ENCODE measurements at regions not wholly inside any gene's neighbourhood (a gene's known extent, or its start where the extent isn't known, plus 50 kb on each side); places are given as distances from the start of the nearest gene placed in this dataset.

GRCh38 chr5:157978061-157978460 is 119.1 kb upstream of the CLINT1 start:
- TF ChIP-seq, protein P1, sequence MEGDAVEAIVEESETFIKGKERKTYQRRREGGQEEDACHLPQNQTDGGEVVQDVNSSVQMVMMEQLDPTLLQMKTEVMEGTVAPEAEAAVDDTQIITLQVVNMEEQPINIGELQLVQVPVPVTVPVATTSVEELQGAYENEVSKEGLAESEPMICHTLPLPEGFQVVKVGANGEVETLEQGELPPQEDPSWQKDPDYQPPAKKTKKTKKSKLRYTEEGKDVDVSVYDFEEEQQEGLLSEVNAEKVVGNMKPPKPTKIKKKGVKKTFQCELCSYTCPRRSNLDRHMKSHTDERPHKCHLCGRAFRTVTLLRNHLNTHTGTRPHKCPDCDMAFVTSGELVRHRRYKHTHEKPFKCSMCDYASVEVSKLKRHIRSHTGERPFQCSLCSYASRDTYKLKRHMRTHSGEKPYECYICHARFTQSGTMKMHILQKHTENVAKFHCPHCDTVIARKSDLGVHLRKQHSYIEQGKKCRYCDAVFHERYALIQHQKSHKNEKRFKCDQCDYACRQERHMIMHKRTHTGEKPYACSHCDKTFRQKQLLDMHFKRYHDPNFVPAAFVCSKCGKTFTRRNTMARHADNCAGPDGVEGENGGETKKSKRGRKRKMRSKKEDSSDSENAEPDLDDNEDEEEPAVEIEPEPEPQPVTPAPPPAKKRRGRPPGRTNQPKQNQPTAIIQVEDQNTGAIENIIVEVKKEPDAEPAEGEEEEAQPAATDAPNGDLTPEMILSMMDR (IDR thresholded peaks at IDR 0.05): no peak
- Mint-ChIP-seq H3K9me3 (no peaks in the 10 kb centered on the region), H3K4me3 (no peak overlapping the region), H3K27me3 (peaks cover 18% of the 10 kb centered on the region), H3K4me1 (ENCODE audit: low read depth) (no peaks in the 10 kb centered on the region), H3K27ac (no peak overlapping the region), H3K36me3 (ENCODE audit: low read depth) (no peaks in the 10 kb centered on the region)
- no peak overlapping the region for H3K27ac ChIP-seq (ENCODE audit: low read depth in 1 of 2, low read length in 2 of 2)
- ATAC-seq (ENCODE audit: poor library complexity): no peak
- H3K27me3 ChIP-seq (ENCODE audit: control insufficient read depth in 1 of 2, insufficient read depth in 2 of 2, low read length in 2 of 2): peaks cover 0 to 2% of the 10 kb centered on the region in 2 experiments
- CTCF ChIA-PET: no interaction called here
- H3K9me3 ChIP-seq (ENCODE audit: control insufficient read depth in 1 of 2, insufficient read depth in 1 of 2, low read length in 2 of 2): no peaks in the 10 kb centered on the region
- H3K4me3 ChIP-seq (ENCODE audit: low read length): no peak overlapping the region
- intact Hi-C loops (cut with DNase I, micrococcal nuclease): no loop called here
- no peaks in the 10 kb centered on the region for H3K36me3 ChIP-seq (ENCODE audit: insufficient read depth, low read length)
- DNase-seq: no peak
- H3K4me1 ChIP-seq (ENCODE audit: insufficient read depth, low read length): no peaks in the 10 kb centered on the region
- POLR2A ChIA-PET: no interaction called here

- CTCF ChIA-PET: no interaction called here
- Mint-ChIP-seq H3K9me3 (no peaks in the 10 kb centered on the region), H3K27me3 (peaks cover 18% of the 10 kb centered on the region), H3K27ac (no peak overlapping the region), H3K36me3 (ENCODE audit: low read depth) (no peaks in the 10 kb centered on the region), H3K4me1 (ENCODE audit: low read depth) (no peaks in the 10 kb centered on the region), H3K4me3 (no peak overlapping the region)
- Histone ChIP-seq H3K9me3 (ENCODE audit: control insufficient read depth in 1 of 2, insufficient read depth in 1 of 2, low read length in 2 of 2) (no peaks in the 10 kb centered on the region), H3K4me3 (ENCODE audit: low read length) (no peak overlapping the region), H3K4me1 (ENCODE audit: insufficient read depth, low read length) (no peaks in the 10 kb centered on the region), H3K36me3 (ENCODE audit: insufficient read depth, low read length) (no peaks in the 10 kb centered on the region), H3K27ac (ENCODE audit: low read depth in 1 of 2, low read length in 2 of 2) (no peak overlapping the region), H3K27me3 (ENCODE audit: control insufficient read depth in 1 of 2, insufficient read depth in 2 of 2, low read length in 2 of 2) (peaks cover 0 to 2% of the 10 kb centered on the region in 2 experiments)
- POLR2A ChIA-PET: no interaction called here
- no peak for ATAC-seq (ENCODE audit: poor library complexity)
- no peak for DNase-seq
- intact Hi-C loops (cut with DNase I, micrococcal nuclease): no loop called here
- TF ChIP-seq, protein P1 (IDR thresholded peaks at IDR 0.05): no peak
Observed at GRCh38 chr5:157976429-157976828, 117.5 kb upstream of the CLINT1 start.

- POLR2A ChIA-PET: no interaction called here
Observed at GRCh38 chr5:157972579-157972978, 113.6 kb upstream of the CLINT1 start.

More at GRCh38 chr5:157972579-157972978, 113.6 kb upstream of the CLINT1 start:
- no peak overlapping the region for H3K4me3 ChIP-seq (ENCODE audit: low read length)
- intact Hi-C loops (cut with DNase I, micrococcal nuclease): no loop called here
- Mint-ChIP-seq H3K27ac (no peak overlapping the region), H3K27me3 (peaks cover 15% of the 10 kb centered on the region), H3K36me3 (ENCODE audit: low read depth) (no peaks in the 10 kb centered on the region), H3K4me1 (ENCODE audit: low read depth) (no peaks in the 10 kb centered on the region), H3K4me3 (no peak overlapping the region), H3K9me3 (no peaks in the 10 kb centered on the region)
- H3K27ac ChIP-seq (ENCODE audit: low read depth in 1 of 2, low read length in 2 of 2): no peak overlapping the region
- DNase-seq (no peak), ATAC-seq (ENCODE audit: poor library complexity) (no peak)
- CTCF ChIA-PET: interaction anchor here (1.1 kb wide), 1 partner anchor 24 kb away, joined by 4 read pairs; no protein-coding TSS in a partner anchor
- TF ChIP-seq, protein P1 (IDR thresholded peaks at IDR 0.05): no peak
- no peaks in the 10 kb centered on the region for H3K4me1 ChIP-seq (ENCODE audit: insufficient read depth, low read length)
- no peaks in the 10 kb centered on the region for H3K27me3 ChIP-seq (ENCODE audit: control insufficient read depth in 1 of 2, insufficient read depth in 2 of 2, low read length in 2 of 2)
- no peaks in the 10 kb centered on the region for H3K9me3 ChIP-seq (ENCODE audit: control insufficient read depth in 1 of 2, insufficient read depth in 1 of 2, low read length in 2 of 2)
- no peaks in the 10 kb centered on the region for H3K36me3 ChIP-seq (ENCODE audit: insufficient read depth, low read length)

All from CD4-positive, alpha-beta T cell (primary cell).